ENCODE measurements at regions not wholly inside any gene's neighbourhood (a gene's known extent, or its start where the extent isn't known, plus 50 kb on each side); places are given as distances from the start of the nearest gene placed in this dataset.
"Not testable (repeated sequence)": the region's sequence is repeated elsewhere in the genome, so short reads cannot be mapped to it uniquely, and the experiment has no call there.

DNA sequence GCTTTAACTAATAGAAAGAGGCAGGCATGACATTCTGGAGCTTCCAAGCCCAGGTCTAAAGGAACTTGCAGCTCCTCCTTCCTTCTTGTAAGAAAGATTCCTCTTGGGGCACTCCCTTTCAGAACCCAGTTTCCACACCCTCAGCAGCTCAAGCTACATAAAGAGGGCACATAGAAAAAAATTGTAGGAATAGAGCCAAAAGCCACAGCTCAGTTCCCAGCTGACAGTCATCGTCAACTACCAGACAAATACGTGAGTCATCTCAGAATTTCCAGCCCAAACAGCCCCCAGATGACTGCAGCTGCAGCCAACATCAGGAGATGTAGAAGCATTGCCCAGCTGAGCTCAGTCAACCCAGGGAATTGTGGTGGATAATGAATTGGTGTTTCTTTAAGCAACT is 349.8 kb upstream of the ARID1B start:
- peak overlapping the region; percentile 16 for H3K27ac ChIP-seq
- DNase-seq (ENCODE audit: low read depth, low spot score): peak; percentile 83

DNA sequence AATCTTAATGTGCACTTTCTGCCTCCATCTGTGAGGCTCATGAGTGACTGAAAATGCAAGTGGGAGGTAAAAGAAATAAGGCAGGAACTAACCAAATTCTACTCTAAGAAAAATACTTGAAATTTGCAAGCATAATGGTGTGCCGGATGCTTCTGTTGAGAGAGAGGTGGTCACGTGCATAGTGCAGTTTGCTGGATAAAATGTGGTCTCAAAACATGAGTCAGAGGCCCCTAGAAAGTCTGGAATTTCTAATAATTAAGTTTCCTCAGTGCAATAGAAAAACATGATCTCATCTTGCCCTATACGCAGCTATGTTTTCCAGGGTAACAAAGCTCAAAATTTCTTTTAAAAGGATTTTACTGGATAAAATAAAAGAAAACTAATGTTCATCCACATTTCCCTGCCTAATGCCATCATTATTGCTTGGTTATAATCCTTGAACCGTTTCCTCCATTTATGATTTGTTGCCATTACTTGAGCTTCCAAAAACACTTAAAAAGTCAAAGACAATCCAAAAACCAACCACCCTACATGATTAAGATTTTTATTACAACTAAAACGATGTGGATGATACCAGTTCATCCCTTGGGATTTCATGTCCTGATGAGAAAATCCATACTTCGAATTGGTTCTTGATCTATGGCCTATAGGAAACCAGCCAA is 351.7 kb upstream of the ARID1B start:
- DNase-seq (ENCODE audit: low read depth, low spot score): no peak
- H3K27ac ChIP-seq: no peak overlapping the region

- no peak for DNase-seq (ENCODE audit: low read depth, low spot score)
- no peak overlapping the region for H3K27ac ChIP-seq
These were observed 353.3 kb upstream of the ARID1B start for GRCh38 chr6:156423829-156424228.

DNA sequence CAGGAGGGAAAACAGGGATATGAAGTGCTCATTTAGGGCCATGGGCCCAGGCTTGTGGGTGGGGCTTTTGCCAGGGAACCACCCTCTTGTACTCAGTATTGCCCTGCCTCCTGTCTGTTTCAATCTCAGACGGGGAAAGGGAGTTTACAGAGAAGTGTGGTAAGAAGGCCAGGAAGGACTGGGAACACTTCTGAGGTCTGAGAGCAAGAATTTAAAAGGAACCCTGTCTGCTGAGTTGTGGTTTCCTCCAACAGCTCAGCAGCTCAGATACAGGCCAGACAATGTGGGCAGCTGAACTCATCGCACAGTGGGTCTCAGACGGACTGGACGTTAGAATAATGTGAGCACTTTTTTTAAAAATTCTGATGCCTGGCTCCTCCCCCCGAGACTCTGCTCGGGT is 354.1 kb upstream of the ARID1B start:
- H3K27ac ChIP-seq: no peak overlapping the region
- no peak for DNase-seq (ENCODE audit: low read depth, low spot score)

DNA sequence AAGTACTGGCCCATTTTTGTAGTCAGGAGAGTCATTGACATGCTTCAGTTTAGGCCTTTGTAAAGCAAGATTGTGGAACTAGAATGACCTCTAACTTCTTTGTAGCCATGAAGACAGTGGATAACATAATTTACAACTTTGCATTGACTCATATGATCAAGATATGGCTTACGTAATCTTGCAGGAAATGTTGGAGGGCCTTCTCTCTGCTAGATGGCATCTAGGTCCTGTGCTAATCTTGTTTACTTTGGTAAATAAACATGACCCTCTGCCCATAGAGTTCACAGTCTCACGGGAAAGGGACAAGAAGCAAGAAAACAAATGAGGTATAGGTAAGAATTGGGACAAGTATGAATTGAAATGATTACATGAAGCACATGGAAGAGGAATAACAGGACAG is 355.2 kb upstream of the ARID1B start:
- no peak overlapping the region for H3K27ac ChIP-seq

GRCh38 chr6:156421301-156421700 is 355.9 kb upstream of the ARID1B start:
- H3K27ac ChIP-seq; DNase-seq (ENCODE audit: low read depth, low spot score): not testable (repeated sequence)

More for the DNA sequence above, 355.2 kb upstream of the ARID1B start:
- DNase-seq (ENCODE audit: low read depth, low spot score): peak; percentile 27

DNA sequence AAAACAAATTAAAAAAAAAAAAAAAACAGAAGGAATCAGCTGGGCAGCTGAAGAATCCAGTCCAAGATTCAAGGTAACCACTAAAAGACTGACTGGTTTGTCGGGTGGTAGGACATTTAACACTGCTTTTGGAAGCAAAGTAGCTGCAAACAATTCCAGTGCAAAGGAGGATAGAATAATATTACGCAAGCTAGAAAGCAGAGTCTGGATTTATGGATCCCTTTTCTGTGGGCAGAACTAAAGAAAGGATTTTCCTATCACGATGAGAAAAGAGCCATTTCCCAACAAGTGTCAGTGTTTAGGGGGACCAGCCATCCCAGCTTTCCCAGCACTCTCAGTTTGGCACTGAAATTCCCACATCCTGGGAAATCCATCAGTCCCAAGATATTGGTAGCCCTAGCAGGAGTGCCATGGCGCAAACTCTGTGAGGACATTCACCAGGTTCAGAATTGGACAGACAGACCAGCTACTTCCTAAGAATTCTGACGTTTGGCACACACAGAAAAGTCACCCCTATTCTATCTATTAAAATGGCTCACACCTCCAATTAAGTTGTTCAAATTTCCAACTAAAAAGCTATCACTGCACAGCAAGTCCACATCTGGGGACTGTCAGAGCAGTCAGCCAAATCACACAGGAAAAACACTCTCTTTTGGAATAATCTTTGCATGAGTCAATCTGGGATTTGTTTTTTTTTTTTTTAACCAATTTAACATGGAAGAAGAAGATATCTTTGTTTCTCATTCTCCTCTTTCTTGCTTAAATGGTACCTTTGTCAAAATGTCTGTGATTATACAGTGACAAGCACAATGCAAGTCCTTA is 356.8 kb upstream of the ARID1B start:
- DNase-seq (ENCODE audit: low read depth, low spot score): no peak

GRCh38 chr6:156419594-156419993 is 357.6 kb upstream of the ARID1B start:
- DNase-seq (ENCODE audit: low read depth, low spot score): no peak
- no peak overlapping the region for H3K27ac ChIP-seq

More for the DNA sequence above, 356.8 kb upstream of the ARID1B start:
- no peak overlapping the region for H3K27ac ChIP-seq

- no peak overlapping the region for H3K27ac ChIP-seq
- DNase-seq (ENCODE audit: low read depth, low spot score): no peak
These were observed 358.9 kb upstream of the ARID1B start for GRCh38 chr6:156418253-156418652.

- H3K27ac ChIP-seq: no peak overlapping the region
These were observed 360.8 kb upstream of the ARID1B start for GRCh38 chr6:156416391-156416790.

DNA sequence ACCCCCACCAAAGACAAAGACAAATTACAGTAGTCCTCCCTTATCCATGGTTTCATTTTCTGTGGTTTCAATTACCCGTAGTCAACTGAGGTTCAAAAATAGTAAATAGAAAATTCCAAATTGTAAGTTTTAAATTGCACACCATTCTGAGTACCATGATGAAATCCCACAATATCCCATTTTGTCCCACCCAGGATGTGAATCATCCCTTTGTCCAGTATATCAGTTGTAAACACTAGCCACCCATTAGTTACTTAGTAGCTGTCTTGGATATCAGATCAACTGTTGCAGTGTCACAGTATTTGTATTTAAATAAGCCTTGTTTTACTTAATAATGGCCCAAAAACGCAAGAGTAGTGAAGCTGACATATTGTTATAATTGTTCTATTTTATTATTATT is 364.0 kb upstream of the ARID1B start:
- DNase-seq (ENCODE audit: low read depth, low spot score): no peak
- H3K27ac ChIP-seq: no peak overlapping the region

More at GRCh38 chr6:156416391-156416790, 360.8 kb upstream of the ARID1B start:
- DNase-seq (ENCODE audit: low read depth, low spot score): no peak

DNA sequence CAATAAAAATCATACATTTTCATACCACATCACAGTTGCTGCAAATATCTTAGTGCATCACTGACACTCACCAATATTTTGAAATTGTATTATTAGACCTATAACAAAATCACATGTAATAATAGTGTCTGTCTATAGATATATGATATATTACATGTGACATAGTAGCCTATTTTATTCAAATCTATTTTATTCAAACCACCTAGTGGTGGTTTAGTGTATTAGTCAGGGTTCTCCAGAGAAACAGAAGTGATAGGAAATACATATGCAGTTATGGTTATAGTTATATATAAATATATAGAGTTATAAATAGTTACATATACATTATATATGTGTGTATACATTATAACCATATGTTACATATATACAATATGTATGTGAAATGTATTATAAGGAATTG is 366.5 kb upstream of the ARID1B start:
- no peak overlapping the region for H3K27ac ChIP-seq
- DNase-seq (ENCODE audit: low read depth, low spot score): no peak

DNA sequence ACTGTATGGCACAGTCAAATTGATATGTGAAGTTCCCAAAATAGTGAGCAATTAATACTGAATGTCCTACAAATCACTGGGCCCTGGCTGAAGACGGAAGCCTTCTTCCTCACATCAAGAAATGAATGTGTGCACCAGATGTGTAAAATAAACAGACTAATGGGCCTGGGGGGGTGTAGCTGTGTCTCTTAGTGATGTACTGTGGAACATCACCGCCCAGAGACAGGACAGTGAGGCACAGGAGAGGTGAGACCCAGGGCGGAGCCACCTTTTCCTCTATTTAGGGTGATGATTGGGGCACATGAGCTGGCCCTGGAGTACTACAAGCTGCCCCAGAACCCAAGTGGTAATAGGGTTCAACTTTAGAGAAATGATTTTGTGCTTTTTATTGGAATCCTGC is 368.5 kb upstream of the ARID1B start:
- no peak overlapping the region for H3K27ac ChIP-seq

DNA sequence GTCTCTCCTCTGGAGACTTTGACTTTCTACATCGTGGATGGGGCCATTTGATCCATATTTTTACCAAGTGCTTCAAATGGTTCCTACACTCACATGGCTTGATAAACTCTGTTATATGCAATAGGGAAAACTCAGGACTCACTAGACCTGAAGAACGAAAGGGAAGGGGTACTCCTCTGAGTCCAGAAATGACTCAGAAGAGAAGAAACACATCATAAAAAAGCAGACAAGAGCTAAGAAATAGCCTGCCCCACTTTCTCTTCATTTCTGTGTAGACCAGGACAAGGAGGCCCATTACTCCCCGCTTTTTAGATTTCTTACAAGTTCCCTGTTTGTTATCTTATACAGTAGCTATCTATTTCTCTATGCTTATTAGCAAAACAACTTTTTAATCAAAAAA is 369.8 kb upstream of the ARID1B start:
- no peak for DNase-seq (ENCODE audit: low read depth, low spot score)

More for the DNA sequence above, 368.5 kb upstream of the ARID1B start:
- DNase-seq (ENCODE audit: low read depth, low spot score): no peak

DNA sequence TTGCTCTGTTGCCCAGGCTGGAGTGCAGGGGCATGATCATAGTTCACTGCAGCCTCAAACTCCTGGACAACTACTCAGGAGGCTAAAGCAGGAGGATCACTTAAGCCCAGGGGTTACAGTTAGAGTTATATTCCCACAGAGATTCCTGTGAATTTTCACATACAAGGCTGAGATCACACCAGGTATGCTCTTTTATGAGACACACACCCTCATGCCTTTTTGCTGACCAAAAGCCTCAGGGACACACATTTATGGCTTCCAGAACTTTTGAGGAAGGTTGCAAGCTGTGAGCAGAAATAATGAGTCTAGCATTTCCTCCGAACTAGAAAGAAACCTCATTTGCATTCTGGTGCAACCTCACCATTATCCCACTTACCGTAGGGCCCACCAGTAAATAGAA is 370.5 kb upstream of the ARID1B start:
- DNase-seq (ENCODE audit: low read depth, low spot score): no peak
- H3K27ac ChIP-seq: no peak overlapping the region

More for the DNA sequence above, 369.8 kb upstream of the ARID1B start:
- no peak overlapping the region for H3K27ac ChIP-seq

DNA sequence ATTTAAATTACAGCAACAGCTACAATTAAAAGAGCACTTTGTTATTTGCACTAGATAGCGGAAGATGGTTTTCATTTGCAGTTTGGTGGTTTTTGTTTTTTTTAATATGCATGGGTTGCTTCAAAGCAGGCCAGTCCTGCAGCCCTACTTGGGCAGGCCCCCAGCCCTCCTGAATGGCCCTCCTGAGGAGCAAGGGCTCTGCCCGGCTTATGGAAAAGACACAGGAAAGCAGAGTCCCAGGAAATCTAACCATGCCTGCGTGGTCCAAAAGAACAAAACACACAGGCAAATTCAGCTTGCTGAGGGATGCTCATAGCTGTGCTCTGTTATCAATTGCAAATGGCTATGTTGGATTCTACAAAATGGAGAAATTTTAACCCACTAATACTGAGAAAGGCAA is 371.1 kb upstream of the ARID1B start:
- no peak for DNase-seq (ENCODE audit: low read depth, low spot score)
- no peak overlapping the region for H3K27ac ChIP-seq

DNA sequence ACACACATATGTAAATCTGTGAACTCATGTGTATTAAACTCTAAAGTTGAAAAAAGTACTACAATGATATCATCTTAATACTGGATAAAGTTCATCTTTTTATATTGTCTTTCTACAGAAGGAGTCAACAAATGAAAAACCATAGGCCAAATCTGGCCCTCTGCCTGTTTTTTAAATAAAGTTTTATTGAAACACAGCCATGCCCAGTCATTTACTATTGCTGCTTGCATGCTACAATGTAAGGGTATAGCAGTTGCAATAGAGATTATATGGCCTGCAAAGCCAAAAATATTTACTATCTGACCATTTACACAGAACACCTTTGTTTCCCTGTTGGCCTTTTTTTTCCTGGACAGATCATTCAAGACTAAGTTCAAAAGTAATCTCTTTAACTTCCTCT is 374.6 kb upstream of the ARID1B start:
- H3K27ac ChIP-seq: no peak overlapping the region
- no peak for DNase-seq (ENCODE audit: low read depth, low spot score)

- H3K27ac ChIP-seq: no peak overlapping the region
- no peak for DNase-seq (ENCODE audit: low read depth, low spot score)
These were observed 375.0 kb upstream of the ARID1B start for GRCh38 chr6:156402227-156402626.

DNA sequence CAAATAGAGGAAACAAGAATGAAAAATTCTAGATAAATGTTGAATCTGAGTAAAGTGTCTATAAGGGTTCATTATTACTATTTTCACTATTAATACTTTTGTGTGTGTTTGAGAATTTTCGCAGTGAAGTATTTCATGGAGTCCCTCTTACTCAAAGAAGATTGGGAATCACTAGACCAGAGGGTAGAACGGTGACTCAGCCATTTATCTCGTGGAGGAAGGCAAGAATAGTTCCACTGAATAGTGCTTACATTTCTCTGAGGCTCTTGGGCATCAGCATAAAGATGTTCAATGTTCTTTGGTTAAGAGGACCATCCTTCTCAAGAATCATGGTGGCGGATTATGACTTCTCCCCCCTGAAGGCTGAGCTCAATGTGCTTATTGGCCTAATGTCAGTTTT is 376.7 kb upstream of the ARID1B start:
- DNase-seq (ENCODE audit: low read depth, low spot score): no peak
- no peak overlapping the region for H3K27ac ChIP-seq

DNA sequence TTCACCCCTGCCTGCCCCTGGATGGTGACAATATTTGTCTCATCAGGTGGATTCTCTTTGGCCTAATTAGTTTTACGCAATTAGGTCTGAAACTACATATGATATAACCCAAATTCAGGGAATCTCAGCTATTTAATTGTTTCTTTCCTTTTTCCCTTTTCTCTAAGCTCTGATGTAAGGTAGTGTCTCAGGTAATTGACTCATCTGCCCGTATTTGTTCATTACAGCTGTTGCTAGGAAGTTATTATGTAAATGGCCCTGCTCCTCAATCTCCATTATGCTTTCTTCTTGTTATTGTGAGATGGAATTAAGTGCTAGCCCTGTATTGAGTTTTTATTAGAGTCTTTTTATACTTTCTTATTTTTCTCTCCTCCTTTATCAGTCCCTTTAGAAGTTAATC is 378.2 kb upstream of the ARID1B start:
- H3K27ac ChIP-seq: no peak overlapping the region
- DNase-seq (ENCODE audit: low read depth, low spot score): no peak

DNA sequence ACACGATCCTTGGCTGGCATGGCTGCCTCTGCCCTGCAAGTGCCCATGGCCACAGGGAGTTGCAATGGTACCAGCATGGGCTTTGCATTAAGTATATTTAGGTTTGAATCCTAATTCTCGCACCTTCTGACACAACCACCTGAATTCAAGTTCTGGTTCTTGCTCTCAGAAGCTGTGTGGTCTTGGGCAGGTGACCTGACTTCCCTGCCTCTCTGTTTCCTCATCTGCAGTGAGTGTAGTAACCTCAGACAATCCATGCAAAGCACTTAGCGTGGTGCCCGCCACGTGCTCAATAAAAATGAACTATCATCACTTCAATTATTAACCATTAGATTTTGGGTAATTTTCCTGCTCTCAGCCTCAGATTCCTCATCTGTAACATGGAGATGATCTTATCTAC is 378.8 kb upstream of the ARID1B start:
- no peak overlapping the region for H3K27ac ChIP-seq
- DNase-seq (ENCODE audit: low read depth, low spot score): no peak

Measured in epithelial cell of prostate (primary cell).